ENCODE measurements at regions not wholly inside any gene's neighbourhood (a gene's known extent, or its start where the extent isn't known, plus 50 kb on each side); places are given as distances from the start of the nearest gene placed in this dataset.
A peak's percentile ranks its signal among the peaks of the same experiment; 100 is the strongest.

DNA sequence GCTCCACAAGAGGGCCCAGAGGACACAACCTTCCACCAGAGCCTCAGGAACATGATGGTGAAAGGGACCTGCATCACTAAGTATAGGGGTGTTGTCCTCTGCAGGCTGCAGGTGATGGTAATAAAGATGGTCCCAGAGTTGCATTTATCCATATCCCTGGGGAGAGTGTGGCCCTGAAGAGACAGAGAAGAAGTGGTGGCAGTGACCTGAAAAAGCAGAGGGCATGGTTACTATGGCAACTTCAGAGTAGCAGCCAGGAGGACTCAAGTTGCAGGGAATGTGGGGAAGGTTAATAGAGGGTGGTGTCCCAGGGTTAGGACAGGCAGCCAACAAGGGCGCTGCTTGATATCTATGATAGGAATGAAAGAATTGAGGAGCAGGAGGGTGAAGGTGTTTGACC is 57.1 kb downstream of the HLA-A start:
- DNase-seq: no peak

DNA sequence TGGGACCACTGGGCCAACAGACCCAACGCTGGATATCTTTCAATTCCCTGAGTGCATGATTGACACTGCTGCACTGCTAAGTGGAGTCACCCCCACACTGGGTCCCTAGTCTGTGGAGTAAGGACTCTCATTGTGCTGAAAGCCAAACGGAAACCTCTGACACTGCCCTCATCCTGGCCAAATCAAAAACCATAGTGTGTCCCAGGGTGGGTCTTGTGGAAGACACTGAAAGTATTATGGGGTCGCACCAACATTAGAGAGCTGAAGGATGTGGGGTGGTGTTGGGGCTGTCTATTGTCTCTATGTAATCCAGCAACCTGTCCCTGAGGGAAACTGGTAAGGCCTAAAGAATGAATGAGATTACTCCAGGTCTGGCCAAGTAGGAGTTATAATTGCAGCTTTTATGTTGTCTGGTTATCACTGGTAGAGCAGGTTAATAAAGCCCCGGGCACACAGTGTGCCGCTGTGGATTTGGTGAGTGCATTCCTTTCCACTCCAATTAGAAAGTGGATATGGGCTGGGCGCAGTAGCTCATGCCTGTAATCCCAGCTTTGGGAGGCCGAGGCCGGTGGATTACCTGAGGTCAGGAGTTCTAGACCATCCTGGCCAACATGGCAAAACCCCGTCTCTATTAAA is 57.9 kb downstream of the HLA-A start:
- no peak for DNase-seq

DNA sequence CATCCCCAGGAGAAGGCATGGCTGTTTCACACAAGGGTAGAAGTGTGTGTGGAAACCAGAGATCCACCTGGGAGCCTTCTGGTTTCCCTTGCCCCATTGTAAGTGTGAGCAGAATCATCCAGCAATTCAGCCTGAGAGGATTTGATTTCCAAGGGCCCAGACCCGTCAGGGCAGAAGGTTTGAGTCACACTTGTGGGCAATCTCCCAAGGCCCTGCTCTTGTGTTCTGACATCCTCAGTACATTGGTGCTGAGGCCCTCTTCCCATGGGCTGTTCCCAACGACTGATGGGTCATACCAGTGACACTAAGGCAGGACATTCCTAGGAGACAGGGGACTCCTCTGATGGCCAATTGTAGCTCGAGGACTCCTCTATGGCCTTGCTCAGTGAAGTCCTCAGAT is 58.2 kb upstream of the POLR1H start:
- peak; percentile 48 for DNase-seq

DNA sequence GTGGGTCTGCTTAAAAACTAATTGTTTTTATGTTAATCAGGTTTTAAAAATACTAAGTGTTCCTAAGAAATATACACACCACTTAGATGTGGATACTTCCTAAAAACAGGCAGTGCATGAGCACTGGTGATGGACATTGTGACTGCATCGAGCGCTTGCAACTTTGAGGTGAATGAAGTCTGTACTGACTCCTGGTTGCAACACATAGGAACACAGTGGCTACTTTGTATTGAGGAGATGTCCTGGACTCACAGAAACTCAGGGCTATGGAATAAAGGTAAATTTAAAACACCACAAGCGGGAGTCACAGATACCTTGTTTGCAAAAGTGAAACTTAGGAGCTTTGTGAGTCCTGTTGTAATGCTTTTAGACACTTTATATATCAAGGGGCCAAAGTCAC is 55.6 kb upstream of the POLR1H start:
- DNase-seq: no peak

DNA sequence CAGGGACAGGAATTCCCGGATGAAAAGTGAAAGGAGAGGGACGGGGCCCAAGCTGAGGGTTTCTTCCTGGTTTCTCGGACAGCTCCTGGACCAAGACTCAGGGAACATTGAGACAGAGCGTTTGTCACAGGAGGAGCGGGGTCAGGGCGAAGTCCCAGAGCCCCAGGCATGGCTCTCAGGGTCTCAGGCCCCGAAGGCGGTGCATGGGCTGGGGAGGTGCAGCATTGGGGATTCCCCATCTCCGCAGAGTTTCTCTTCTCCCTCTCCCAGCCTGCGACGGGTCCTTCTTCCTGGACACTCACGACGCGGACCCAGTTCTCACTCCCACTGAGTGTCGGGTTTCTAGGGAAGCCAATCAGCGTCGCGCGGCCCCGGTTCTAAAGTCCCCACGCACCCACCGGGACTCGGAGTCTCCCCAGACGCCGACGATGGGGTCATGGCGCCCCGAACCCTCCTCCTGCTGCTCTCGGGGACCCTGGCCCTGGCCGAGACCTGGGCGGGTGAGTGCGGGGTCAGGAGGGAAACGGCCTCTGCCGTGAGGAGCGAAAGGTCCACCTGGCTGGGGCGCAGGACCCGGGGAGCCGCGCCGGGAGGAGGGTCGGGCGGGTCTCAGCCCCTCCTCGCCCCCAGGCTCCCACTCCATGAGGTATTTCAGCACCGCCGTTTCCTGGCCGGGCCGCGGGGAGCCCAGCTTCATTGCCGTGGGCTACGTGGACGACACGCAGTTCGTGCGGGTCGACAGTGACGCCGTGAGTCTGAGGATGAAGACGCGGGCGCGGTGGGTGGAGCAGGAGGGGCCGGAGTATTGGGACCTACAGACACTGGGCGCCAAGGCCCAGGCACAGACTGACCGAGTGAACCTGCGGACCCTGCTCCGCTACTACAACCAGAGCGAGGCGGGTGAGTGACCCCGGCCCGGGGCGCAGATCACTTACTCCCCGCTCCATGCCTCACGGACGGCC is 54.6 kb upstream of the POLR1H start:
- DNase-seq: no peak

DNA sequence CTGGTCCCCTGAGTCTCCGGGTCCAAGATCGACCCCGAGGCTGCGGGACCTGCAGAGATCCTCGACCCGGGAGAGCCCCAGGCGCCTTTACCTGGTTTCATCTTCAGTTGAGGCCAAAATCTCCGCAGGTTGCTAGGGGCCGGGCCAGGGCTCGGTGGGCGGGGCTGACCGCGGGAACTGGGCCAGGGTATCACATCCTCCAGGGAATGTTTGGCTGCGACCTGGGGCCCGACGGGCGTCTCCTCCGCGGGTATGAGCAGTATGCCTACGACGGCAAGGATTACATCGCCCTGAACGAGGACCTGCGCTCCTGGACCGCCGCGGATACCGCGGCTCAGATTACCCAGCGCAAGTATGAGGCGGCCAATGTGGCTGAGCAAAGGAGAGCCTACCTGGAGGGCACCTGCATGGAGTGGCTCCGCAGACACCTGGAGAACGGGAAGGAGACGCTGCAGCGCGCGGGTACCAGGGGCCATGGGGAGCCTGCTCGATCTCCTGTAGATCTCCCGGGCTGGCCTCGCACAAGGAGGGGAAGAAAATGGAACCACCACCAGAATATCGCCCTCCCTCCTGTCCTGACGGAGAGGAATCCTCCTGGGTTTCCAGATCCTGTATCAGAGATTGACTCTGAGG is 53.8 kb upstream of the POLR1H start:
- no peak for DNase-seq

DNA sequence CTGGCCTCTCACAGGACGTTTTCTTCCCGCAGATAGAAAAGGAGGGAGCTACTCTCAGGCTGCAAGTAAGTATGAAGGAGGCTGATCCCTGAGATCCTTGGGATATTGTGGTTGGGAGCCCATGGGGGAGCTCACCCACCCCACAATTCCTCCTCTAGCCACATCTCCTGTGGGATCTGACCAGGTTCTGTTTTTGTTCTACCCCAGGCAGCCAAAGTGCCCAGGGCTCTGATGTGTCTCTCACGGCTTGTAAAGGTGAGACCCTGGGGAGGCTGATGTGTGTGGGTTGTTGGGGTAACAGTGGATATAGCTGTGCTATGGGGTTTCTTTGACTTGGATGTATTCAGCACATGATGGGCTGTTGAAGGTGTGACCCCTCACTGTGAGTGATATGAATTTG is 52.0 kb upstream of the POLR1H start:
- no peak for DNase-seq
